Panc1 (cell line): ENCODE measurements at regions not wholly inside any gene's neighbourhood (a gene's known extent, or its start where the extent isn't known, plus 50 kb on each side); places are given as distances from the start of the nearest gene placed in this dataset.

Experiments
- CTCF ChIP-seq: fragments of 450-650 bp; IDR thresholded peaks from 2 replicates; pipeline ENCODE4 v1.5.1; 2017; ENCODE audit warnings: mild to moderate bottlenecking
- POLR2AphosphoS5 ChIP-seq: IDR thresholded peaks from 2 replicates; pipeline ENCODE4 v1.6.1; 2012; ENCODE audit warnings: mild to moderate bottlenecking, low read depth, low read length, moderate library complexity
- REST ChIP-seq, 2 experiments: IDR thresholded peaks; 2 replicates each; pipeline ENCODE4 v1.6.1; 2011 to 2012; ENCODE audit warnings: low read depth in 2 of 2, control low read depth in 1 of 2, low read length in 1 of 2, mild to moderate bottlenecking in 1 of 2, moderate library complexity in 1 of 2; ENCODE audit not compliant: insufficient read depth in 1 of 2
- SIN3A ChIP-seq: IDR thresholded peaks from 2 replicates; pipeline ENCODE4 v1.6.1; 2012; ENCODE audit warnings: low read depth, mild to moderate bottlenecking, low read length, moderate library complexity, borderline replicate concordance; ENCODE audit not compliant: insufficient read depth

DNA sequence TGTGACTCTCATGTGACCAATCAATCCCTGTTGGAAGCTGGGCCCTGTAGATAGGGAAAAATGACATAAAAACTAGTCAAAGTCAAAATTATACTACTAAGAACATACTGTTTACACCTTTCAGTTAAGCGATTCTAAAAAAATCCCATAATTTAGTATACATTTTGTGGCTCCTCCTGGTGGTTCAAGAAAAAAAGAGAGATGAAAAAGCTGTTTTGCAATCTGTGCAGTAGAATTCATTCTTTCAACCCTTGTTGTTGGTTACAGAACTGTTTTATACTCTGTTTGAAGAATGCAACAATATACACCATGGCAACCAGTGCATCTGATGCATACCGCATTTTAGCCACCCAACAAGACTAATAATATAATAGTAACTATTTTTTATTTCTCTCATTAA, 66.8 kb upstream of the ANK2 start:
- TF ChIP-seq POLR2AphosphoS5 (no peak), CTCF (no peak; the same call in 1 of the 2 replicates), SIN3A (no peak), REST (IDR thresholded peaks at IDR 0.05; ENCODE audit: insufficient read depth in 1 of 2, low read depth in 2 of 2, low read length in 1 of 2) (no peak)
